ENCODE measurements at regions not wholly inside any gene's neighbourhood (a gene's known extent, or its start where the extent isn't known, plus 50 kb on each side); places are given as distances from the start of the nearest gene placed in this dataset.

- H3K9me3 Mint-ChIP-seq (ENCODE audit: unreplicated experiment): no peaks in the 10 kb centered on the region
- no peaks in the 10 kb centered on the region for H3K27me3 ChIP-seq (ENCODE audit: insufficient read depth, low read length)
- H3K4me3 Mint-ChIP-seq (ENCODE audit: unreplicated experiment): no peak overlapping the region
- H2AFZ ChIP-seq (ENCODE audit: low read depth, low read length): no peak overlapping the region
- no peak overlapping the region for H3K27ac ChIP-seq (ENCODE audit: low read depth, low read length)
- no peak overlapping the region for H3K9ac ChIP-seq (ENCODE audit: low read length)
- H3K9me3 ChIP-seq (ENCODE audit: insufficient read depth, low read depth, low read length): no peaks in the 10 kb centered on the region
- H3K27me3 Mint-ChIP-seq (ENCODE audit: low read depth, unreplicated experiment): no peaks in the 10 kb centered on the region
- peaks cover 6% of the 10 kb centered on the region for H3K4me1 ChIP-seq (ENCODE audit: insufficient read depth, low read length)
- H3K4me3 ChIP-seq (ENCODE audit: insufficient read depth, low read depth, low read length): no peak overlapping the region
- FAIRE-seq (no peak), DNase-seq (ENCODE audit: low read depth) (no peak)
- H3K79me2 ChIP-seq (ENCODE audit: insufficient read depth, low read length): no peaks in the 10 kb centered on the region
- no peak overlapping the region for H3K4me2 ChIP-seq (ENCODE audit: low read length)
- peaks cover 14% of the 10 kb centered on the region for H3K4me1 Mint-ChIP-seq (ENCODE audit: low read depth, unreplicated experiment)
- no peaks in the 10 kb centered on the region for H3K36me3 Mint-ChIP-seq (ENCODE audit: low read depth, unreplicated experiment)
- no peaks in the 10 kb centered on the region for H4K20me1 ChIP-seq (ENCODE audit: insufficient read depth, low read length)
- TF ChIP-seq, protein P1, sequence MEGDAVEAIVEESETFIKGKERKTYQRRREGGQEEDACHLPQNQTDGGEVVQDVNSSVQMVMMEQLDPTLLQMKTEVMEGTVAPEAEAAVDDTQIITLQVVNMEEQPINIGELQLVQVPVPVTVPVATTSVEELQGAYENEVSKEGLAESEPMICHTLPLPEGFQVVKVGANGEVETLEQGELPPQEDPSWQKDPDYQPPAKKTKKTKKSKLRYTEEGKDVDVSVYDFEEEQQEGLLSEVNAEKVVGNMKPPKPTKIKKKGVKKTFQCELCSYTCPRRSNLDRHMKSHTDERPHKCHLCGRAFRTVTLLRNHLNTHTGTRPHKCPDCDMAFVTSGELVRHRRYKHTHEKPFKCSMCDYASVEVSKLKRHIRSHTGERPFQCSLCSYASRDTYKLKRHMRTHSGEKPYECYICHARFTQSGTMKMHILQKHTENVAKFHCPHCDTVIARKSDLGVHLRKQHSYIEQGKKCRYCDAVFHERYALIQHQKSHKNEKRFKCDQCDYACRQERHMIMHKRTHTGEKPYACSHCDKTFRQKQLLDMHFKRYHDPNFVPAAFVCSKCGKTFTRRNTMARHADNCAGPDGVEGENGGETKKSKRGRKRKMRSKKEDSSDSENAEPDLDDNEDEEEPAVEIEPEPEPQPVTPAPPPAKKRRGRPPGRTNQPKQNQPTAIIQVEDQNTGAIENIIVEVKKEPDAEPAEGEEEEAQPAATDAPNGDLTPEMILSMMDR (IDR thresholded peaks at IDR 0.05; ENCODE audit: insufficient read depth, low read depth, low read length): no peak
- no peak for TF ChIP-seq EZH2 (IDR thresholded peaks at IDR 0.05; ENCODE audit: insufficient read depth, low read length)
- no peak overlapping the region for H3K27ac Mint-ChIP-seq (ENCODE audit: unreplicated experiment)
- no peaks in the 10 kb centered on the region for H3K36me3 ChIP-seq (ENCODE audit: insufficient read depth, low read length)
Measured at GRCh38 chr12:90027041-90027440, 318.4 kb upstream of the ATP2B1 start.

DNA sequence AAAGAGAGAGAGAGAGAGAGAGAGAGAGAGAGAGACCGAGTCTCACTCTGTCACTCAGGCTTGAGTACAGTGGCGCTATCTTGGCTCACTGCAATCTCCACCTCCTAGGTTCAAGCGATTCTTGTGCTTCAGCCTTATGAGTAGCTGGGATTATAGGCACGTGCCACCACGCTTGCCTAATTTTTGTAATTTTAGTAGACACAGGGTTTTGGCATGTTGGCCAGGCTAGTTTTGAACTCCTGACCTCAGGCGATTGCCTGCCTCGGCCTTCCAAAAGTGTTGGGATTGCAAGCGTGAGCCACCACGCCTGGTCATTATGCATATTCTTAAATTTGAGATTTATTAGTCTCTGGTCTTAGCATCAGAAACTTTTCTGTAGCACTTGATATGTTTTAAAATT is 317.9 kb upstream of the ATP2B1 start:
- Histone ChIP-seq H4K20me1 (ENCODE audit: insufficient read depth, low read length) (no peaks in the 10 kb centered on the region), H2AFZ (ENCODE audit: low read depth, low read length) (no peak overlapping the region), H3K9me3 (ENCODE audit: insufficient read depth, low read depth, low read length) (no peaks in the 10 kb centered on the region), H3K4me2 (ENCODE audit: low read length) (no peak overlapping the region), H3K79me2 (ENCODE audit: insufficient read depth, low read length) (no peaks in the 10 kb centered on the region), H3K36me3 (ENCODE audit: insufficient read depth, low read length) (no peaks in the 10 kb centered on the region), H3K4me1 (ENCODE audit: insufficient read depth, low read length) (peaks cover 6% of the 10 kb centered on the region), H3K27ac (ENCODE audit: low read depth, low read length) (no peak overlapping the region), H3K9ac (ENCODE audit: low read length) (no peak overlapping the region), H3K27me3 (ENCODE audit: insufficient read depth, low read length) (no peaks in the 10 kb centered on the region), H3K4me3 (ENCODE audit: insufficient read depth, low read depth, low read length) (no peak overlapping the region)
- H3K4me3 Mint-ChIP-seq (ENCODE audit: unreplicated experiment): no peak overlapping the region
- no peaks in the 10 kb centered on the region for H3K36me3 Mint-ChIP-seq (ENCODE audit: low read depth, unreplicated experiment)
- DNase-seq (ENCODE audit: low read depth) (no peak), FAIRE-seq (no peak)
- no peaks in the 10 kb centered on the region for H3K9me3 Mint-ChIP-seq (ENCODE audit: unreplicated experiment)
- no peaks in the 10 kb centered on the region for H3K27me3 Mint-ChIP-seq (ENCODE audit: low read depth, unreplicated experiment)
- TF ChIP-seq EZH2 (IDR thresholded peaks at IDR 0.05; ENCODE audit: insufficient read depth, low read length): no peak
- TF ChIP-seq, protein P1 (IDR thresholded peaks at IDR 0.05; ENCODE audit: insufficient read depth, low read depth, low read length): no peak
- H3K4me1 Mint-ChIP-seq (ENCODE audit: low read depth, unreplicated experiment): peaks cover 14% of the 10 kb centered on the region
- no peak overlapping the region for H3K27ac Mint-ChIP-seq (ENCODE audit: unreplicated experiment)

DNA sequence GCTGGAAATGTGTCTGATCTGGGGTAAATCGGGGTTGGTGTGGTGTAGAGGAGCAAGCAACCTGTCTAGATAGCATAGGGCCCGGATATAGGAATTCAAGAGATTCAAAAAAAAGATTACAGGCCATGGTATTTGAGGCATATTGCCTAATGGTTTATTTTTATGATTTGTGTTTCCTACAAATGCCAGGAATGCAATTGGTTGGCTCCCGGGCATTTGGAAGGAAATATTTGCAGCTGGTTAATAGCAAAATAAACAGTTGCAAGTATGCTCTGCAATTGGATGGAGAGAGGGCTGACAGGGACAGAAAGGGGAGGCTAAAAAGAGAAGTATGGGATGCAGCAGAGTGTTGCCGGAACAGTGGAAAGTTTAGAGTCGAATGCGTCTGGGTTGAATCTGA is 315.6 kb upstream of the ATP2B1 start:
- Histone ChIP-seq H4K20me1 (ENCODE audit: insufficient read depth, low read length) (no peaks in the 10 kb centered on the region), H3K79me2 (ENCODE audit: insufficient read depth, low read length) (no peaks in the 10 kb centered on the region), H3K9ac (ENCODE audit: low read length) (no peak overlapping the region), H3K4me3 (ENCODE audit: insufficient read depth, low read depth, low read length) (no peak overlapping the region), H3K4me2 (ENCODE audit: low read length) (no peak overlapping the region), H3K36me3 (ENCODE audit: insufficient read depth, low read length) (no peaks in the 10 kb centered on the region), H3K27ac (ENCODE audit: low read depth, low read length) (no peak overlapping the region), H3K9me3 (ENCODE audit: insufficient read depth, low read depth, low read length) (no peaks in the 10 kb centered on the region), H3K27me3 (ENCODE audit: insufficient read depth, low read length) (no peaks in the 10 kb centered on the region), H2AFZ (ENCODE audit: low read depth, low read length) (no peak overlapping the region), H3K4me1 (ENCODE audit: insufficient read depth, low read length) (peaks cover 6% of the 10 kb centered on the region)
- DNase-seq (ENCODE audit: low read depth) (no peak), FAIRE-seq (no peak)
- H3K4me1 Mint-ChIP-seq (ENCODE audit: low read depth, unreplicated experiment): peaks cover 14% of the 10 kb centered on the region
- no peaks in the 10 kb centered on the region for H3K9me3 Mint-ChIP-seq (ENCODE audit: unreplicated experiment)
- no peaks in the 10 kb centered on the region for H3K27me3 Mint-ChIP-seq (ENCODE audit: low read depth, unreplicated experiment)
- no peak for TF ChIP-seq EZH2 (IDR thresholded peaks at IDR 0.05; ENCODE audit: insufficient read depth, low read length)
- TF ChIP-seq, protein P1 (IDR thresholded peaks at IDR 0.05; ENCODE audit: insufficient read depth, low read depth, low read length): no peak
- no peak overlapping the region for H3K4me3 Mint-ChIP-seq (ENCODE audit: unreplicated experiment)
- no peaks in the 10 kb centered on the region for H3K36me3 Mint-ChIP-seq (ENCODE audit: low read depth, unreplicated experiment)
- H3K27ac Mint-ChIP-seq (ENCODE audit: unreplicated experiment): no peak overlapping the region
